ENCODE measurements at regions not wholly inside any gene's neighbourhood (a gene's known extent, or its start where the extent isn't known, plus 50 kb on each side); places are given as distances from the start of the nearest gene placed in this dataset.
"Not testable (repeated sequence)": the region's sequence is repeated elsewhere in the genome, so short reads cannot be mapped to it uniquely, and the experiment has no call there.

DNA sequence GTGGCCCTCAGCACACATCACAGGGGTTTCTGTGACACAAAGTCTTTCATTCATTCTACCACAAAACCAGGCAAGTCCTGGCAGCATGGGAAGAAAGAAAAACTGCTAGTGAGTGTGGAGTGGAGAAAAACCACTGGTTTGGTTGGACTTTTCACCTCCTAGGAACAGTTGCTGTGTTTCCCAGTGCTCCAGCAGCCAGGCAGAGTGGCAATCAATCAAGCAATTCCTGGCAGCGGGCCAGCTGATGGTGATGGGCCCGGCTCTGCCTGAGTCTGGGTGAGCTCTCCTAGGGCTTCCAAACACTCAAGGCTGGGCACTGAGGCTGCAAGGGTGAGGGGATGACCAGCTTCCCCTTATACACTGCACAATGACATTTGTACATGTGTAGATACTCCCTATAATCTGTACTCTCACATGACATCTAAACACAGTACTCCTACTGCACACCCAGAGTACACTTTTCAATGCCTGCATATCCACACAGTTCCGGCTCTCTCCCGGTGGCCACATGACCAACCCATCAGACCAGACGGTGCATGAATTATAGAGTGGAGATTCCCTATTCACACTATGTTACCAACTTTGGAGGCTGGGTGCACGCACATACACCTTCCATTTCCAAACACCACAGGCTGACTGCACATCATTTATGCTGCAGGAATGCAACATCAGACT, 156.6 kb downstream of the UNC5CL start:
- DNase-seq: no peak

DNA sequence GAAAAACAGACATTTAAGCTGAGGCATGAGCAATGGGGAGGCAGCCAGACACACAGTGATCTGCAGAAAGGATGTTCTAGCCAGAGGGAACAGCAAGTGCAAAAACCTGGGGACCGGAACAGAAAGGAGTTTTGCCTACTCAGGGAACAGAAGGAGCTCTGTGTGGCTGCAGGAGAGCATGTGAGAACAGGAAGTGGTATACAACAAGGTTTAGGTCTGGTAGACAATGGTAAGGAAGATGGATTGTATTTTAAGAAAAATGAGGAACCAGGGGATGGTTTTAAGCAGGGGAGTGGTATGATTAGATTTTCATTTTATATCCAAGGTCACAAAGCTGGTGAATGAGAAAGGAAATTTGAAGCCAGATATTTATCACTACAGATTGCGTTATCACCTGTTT, 157.5 kb downstream of the UNC5CL start:
- no peak for DNase-seq

DNA sequence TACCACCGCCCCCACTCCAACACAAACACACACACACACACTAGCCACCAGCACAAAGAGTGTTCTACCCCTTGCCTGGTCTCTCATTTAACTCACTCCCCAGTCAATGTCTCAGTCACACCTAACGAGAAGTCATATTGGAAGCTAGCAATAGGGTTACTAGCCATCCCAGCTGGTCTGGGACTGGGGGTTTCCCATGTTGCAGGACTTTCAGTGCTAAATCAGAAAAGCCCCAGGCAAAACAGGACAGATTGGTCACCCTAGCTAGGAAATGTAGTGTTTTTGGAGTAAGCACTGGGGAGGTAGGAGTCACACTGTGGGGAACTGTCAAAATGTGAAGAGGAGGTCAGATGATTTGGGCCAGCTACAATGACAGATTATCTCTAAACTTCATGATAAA, 158.1 kb downstream of the UNC5CL start:
- no peak for DNase-seq

DNA sequence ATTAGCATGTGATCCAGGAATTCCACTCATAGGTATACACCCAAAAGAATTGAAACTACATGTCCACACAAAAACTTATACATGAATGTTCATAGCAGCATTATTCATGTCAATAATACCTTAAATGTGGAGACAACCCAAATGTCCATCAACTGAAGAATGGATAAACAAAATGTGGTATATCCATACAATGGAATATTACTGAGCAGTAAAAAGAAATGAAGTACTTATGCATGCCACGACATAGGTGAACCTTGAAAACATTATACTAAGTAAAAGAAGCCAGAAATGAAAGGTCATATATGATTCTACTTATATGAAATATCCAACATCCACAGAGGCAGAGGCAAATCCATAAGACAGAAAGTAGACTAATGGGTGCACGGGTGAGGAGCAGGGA, 159.9 kb downstream of the UNC5CL start:
- no peak for DNase-seq

DNA sequence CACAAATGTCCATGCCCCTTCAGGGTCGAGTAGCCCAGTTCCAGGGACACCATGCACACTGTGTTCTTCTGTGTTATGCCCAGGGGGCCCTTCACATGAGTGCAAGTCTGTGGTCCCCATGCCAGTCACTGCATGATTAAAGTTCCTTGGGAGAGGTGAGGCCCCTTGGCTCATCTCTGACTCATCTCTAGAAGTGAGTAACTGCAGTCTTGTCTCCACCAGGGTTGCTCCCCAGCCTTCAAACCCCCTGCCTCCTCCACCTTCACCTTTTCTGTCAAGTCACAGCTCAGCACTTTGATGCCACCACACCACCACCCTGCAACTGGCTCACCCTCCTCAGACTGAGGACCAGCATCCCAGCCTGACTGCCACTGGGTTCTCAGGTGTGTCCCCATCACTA, 161.7 kb downstream of the UNC5CL start:
- DNase-seq: peak; percentile 78

DNA sequence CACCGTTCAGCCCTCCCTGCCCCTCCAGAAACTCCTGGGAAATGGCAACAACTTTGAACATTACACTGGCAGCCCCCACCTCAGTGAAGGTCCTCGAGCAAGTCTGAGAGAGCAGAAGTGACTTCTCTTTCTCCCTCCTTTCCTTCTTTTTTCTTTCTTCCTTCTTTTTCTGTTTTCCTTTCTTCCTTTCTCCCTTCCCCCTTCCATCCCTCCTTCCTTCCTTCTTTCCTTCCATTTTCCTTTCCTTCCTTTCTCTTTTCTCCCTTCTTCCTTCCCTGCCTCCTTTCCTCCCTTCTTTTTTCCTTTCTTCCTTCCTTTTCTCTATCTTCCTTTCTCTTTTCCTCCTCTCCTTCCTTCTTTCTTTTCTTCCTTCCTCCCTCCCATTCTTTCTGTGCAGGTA, 162.7 kb downstream of the UNC5CL start:
- no peak for DNase-seq

DNA sequence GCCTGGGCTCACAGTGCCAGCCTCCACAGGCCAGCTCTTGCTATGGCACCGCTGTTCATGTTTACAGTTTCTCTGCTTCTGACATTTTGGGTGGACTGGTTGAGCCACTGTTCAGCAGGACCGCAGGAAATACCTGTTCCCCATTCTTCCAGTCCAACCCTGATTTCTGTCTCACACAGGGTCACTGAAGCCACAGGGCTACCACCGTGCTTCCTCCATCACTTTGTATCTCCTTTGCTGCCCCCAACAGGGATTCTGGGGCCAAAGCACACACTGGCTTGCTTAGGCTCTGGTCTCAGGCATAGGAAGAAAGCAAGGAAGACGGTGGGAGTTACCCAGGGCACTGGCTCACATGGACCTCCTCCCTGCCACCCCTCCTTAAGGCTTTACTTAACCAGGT, 164.5 kb downstream of the UNC5CL start:
- peak; percentile 2 for DNase-seq

DNA sequence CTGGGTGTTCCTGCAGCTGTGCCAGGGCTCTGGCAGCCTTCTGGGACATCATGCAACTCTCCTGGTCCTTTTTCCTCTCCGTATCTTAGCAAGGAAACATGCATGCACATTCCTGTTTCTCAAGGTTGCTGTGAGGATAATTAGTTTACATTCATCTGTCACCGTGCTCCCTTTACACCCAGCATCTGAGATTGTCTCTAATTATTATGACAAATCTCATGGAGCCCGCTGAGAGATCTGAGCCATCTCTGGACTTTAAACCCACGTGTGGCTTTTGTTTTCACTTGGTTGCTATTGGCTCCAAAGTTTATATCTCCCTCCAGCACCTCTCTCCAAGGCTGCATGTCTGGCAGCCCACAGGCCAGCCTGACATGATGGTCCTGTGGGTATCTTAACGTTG, 167.6 kb downstream of the UNC5CL start:
- no peak for DNase-seq

DNA sequence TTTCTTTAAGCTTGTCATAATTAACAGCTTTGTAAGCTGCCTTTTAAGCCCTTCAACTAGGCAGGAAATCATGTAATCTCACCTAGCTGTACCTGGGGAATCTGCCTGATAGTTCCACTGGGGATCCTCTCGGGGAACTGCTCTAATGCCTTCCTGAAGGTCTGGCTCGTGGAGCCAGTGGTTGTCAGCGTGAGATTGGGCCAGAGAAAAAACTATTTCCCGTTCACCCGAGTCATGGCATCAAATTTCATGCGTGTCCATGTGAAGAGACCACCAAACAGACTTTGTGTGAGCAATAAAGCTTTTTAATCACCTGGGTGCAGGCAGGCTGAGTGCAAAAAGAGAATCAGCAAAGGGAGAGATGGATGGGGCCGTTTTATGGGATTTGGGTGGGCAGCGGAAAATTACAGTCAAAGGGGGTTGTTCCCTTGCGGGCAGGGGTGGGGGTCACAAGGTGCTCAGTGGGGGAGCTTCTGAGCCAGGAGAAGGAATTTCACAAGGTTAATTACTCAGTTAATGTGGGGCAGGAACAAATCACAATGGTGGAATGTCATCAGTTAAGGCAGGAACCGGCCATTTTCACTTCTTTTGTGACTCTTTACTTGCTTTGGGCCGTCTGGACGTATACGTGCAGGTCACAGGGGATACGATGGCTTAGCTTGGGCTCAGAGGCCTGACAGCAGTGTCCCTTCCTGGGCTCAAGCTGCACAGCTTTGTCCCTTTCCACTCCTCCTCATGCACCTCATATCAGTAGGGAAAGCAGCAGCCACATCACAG, 170.7 kb downstream of the UNC5CL start:
- not testable (repeated sequence) for DNase-seq

DNA sequence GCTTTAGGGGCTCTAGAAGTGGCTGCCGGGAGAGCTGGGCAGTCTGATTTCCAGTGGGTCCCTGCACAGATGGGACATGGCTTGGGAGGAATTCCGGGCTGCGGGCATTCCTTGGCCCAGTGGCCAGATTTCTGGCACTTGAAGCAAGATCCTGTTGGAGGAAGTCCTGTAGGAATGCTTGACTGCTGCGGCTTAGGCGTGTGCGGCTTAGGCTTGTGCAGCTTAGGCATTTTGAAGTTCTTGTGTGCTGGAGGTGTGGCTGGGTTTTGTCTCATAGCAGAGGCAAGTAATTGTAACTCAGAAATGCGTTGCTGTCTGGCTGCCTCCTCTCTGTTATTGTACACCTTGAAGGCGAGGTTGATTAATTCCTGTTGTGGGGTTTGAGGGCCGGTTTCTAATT, 171.5 kb downstream of the UNC5CL start:
- DNase-seq: not testable (repeated sequence)

DNA sequence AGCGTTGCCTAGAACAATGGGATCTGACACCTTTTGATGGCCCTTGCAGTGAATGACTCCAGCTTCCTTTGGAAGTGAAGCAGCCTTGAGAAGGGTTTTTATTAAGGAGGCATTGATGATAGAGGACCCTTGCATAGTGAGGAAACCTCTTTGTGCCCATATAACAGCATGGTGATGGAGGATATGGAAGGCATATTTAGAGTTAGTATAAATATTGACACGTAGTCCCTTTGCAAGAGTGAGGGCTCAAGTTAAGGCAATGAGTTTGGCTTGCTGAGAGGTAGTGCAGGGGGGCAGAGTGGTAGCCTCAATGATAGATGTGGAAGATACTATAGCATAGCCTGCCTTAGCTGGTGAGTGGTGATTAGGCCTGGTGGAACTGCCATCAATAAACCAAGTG, 173.8 kb downstream of the UNC5CL start:
- DNase-seq: not testable (repeated sequence)

DNA sequence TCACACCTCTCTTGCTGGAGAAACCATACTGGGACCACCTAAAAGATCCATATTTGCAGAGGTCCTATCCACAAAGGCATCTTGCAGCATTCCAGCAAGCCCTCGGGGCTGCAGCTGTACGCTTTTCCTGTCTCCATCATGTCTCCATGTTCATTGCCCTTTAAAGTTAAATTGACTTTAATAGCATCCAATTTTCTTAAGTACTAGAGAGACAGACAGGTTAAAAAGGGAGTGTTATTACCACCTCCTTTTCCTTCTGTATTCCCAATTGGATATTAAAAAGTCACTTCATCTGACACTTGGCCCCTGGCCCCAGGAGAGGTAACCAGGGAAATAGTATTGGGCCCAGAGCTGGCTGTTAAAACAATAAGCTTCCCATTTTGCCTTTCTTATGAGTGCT, 178.6 kb downstream of the UNC5CL start:
- no peak for DNase-seq

DNA sequence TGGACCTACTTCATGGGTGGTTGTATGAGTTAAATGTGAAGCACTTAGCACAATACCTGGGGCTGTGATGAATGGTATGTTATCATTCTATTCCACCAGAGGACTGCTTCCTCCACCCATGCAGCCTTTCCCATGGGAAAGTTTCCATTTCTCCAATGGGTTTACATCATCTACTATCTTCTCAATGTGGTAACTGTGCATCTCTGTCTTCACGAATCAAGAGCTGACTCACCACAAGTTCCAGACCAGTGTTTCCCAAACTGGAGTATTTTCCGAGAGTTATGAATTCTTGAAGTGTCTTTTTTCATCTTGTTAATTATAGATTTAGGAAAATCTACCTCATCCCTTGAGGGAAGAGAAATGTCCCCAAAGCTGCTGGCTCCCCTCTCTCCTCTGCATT, 182.8 kb downstream of the UNC5CL start:
- DNase-seq: no peak

DNA sequence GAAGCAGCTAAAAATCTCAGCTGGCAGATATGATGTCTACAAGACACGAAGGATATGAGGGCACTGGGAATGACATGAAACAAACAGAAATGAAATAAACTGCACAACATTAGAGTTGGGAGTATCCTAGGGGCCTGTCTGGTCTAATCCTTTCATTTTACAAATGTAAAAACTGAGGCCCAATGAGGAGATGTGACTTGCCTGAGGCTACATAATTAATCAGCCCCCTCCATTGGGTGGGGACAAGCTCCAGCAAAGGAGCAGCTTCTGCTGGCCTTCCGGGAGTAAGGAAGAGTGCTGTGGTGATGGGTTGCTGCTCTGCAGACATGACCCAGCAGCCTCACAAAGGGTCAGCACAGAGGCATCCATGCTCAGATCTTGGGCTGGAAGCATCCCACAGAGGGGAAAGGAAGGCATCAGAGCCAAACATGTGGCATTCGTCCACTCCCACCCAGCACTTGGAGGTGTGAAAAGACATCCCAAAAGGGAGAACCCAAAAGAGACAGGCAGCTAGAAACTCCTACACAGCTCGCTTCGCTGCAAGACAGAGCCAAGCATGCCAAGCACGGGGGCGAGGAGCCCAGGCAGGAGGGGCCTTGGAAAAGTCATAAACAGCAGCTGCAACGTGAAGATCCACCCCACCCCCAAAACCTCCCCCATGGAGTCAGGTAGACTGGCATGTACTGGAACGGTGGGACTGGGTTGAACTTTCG, 183.7 kb downstream of the UNC5CL start:
- DNase-seq: no peak

DNA sequence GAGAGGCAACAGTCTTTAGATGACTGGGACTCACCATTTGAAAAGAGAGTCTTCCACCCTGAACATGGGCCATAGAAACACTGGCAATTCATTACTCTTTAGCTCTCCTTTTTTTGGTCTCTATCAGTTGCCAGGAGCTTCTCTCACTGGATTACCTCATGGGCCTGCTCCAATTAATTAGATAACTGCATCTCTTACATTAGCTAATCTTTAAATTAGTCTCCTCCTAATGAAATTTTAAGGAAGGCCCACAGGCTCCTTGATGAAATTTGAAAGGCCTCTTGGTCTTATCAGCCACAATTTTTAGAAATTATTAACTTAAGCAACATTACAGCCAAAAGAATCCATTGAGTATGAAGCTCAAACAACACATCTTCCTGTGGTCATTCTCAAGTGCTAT, 184.4 kb downstream of the UNC5CL start:
- no peak for DNase-seq

DNA sequence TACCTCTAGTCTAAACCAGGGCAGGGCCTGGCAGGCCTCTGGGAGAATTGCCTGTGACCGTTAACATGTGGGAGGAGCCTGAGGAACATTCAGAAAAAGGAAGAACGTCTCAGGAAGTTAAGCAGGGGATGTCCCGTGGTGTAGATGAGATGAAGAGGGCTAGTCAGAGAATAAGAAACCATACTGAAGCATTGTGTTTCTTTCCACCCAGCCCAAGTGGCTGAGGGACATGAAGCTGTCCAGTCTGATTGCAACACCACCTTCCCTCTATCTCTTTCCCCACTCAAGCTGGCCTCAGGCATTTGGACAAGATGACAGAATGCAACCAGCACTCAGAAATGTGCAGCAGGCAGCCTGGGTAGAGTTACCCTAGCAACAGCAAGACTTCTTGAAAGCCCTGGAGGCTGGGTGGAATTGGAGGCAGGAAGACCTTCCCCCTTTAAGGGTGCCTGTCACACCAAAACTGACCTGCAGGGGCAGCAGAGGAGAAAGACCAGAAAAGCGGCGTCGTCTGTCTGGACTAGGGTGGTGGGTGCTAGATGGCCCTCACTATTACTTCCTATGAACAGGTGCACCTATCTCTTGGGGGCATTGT, 186.1 kb downstream of the UNC5CL start:
- DNase-seq: peak; percentile 25

DNA sequence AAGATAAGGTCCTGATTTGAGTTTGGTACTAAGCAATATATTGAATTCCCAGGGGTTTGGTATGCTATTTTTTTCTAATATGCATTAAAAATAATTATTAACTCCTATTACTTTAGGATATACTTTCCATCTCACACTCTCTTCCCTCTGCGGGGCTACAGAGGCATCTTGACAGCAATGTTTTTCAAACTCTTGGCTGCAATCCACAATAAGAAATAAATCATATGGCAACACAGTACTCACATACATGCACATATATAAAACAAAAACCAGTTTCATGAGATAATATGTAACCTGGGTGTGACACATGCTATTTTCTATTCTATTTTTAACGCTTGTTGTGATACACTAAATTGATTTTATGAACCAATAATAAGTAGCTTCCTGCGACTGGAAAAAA, 189.5 kb downstream of the UNC5CL start:
- DNase-seq: no peak

DNA sequence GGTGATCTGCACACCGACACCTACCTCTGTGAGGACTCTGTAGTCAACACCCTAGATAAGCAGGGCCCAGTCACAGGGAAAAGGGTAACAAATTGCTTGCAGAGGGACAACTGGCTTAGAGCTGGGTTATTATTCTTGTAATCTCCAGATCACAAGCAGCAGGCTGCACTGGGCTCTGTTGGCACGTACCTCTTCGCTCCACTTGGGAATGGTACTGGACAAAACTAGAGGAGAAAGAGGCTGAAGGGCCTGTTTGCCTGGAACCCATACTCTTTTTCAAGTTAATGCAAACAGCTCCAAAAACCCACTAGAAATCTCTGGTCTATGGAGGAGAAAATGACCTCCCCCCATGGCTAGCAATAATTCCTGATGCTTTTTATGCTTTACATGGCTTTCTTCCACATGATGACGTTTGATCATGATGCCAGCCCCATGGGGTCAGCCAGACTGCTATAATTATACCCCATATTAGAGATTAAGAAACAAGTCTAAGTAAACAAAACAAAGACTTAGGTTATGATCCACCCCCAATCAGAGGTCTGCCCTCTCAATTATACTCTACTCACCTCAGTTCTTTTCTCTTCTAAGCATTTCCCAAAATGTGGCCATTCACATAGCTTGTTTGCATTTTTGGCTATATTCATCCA, 190.0 kb downstream of the UNC5CL start:
- no peak for DNase-seq

DNA sequence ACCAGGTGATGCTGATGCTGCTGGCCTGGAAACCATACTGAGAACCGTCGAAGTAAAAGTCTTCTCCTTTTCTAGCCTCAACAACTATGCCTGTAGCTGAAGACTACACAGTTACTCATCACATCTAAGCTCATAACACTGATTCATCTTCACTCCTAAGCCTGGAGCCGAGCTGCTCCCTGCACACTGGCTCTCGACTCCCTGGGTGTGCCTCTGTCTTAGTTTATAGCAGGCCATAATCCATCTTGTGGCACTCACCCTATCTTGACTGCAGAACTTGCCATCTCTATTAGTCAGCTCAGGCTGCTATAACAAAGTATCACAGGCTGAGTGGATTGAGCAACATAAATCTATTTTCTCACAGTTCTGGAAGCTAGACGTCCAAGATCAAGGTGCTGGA, 191.0 kb downstream of the UNC5CL start:
- no peak for DNase-seq

DNA sequence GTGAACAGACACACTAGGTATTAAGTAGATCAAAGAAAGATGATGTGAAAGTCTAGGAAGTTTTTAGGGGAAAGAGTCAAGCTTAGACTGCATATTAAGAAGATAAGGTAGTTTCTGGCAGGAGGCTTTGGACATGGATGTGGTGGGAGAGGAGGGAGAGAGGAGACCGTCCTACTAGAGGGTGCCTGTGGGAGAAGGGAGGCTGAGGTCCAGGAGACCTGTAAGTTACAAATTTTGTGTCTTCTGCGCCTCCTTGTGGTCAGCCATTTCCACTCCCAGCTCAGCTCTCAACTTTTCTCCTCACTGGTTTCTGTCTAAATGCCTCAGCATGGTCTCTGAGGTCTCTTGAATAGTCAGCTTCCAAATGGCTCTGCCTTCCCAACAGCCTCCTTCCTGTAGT, 193.5 kb downstream of the UNC5CL start:
- DNase-seq: peak; percentile 33

DNA sequence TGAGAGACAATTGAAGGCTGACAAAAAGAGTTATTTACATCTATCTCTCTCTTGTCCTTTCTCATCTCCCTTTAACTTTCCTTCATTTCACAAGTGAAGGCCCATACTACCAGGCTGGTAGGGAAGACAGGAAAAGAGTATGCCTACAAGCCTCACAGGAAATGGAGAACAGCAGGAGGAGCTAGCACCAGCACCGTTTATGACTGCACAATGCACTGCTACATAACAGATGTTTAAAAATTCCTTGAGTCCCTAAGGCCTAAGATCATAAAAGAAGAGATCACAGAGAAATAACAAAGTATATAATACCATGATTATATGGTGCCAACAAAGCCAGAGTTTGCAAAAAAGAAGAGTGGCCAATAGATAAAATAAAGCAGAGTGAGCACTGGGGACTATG, 194.8 kb downstream of the UNC5CL start:
- no peak for DNase-seq

DNA sequence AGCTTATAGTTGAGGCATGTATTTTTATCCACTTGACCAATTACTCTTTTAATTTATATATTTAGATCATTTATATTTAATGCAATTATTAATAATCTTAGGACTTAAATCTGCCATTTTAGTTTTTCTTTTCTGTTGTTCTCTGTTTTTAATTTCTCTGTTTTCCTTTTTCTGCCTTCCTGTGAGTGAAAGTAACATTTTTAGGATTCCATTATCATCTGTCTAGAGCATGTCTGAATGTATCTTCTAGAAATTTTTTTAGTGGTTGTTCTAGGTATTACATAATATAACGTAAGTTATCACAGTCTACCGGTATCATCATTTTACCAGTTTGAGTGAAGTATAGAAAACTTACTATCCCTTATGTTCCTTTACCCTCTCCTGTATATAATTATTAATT, 197.3 kb downstream of the UNC5CL start:
- DNase-seq: no peak

DNA sequence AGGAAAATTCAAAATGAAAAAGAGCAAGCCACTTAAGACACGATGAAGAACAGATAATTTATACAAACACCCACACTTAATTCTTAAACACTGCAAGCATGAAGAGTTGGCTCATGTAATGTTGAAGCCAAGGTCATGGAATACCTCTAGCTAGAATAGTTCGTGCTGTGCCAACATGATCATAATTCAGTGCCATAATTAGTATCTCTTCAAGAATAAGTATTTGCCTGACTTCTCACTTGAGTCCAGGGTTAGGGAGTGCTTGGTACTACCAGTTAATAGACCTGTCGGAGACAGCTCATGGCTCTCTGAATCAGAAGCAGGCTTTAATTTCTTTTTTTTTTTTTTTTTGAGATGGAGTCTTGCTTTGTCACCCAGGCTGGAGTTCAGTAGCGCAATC, 206.3 kb downstream of the UNC5CL start:
- DNase-seq: no peak
